ENCODE measurements at regions not wholly inside any gene's neighbourhood (a gene's known extent, or its start where the extent isn't known, plus 50 kb on each side); places are given as distances from the start of the nearest gene placed in this dataset.

DNA sequence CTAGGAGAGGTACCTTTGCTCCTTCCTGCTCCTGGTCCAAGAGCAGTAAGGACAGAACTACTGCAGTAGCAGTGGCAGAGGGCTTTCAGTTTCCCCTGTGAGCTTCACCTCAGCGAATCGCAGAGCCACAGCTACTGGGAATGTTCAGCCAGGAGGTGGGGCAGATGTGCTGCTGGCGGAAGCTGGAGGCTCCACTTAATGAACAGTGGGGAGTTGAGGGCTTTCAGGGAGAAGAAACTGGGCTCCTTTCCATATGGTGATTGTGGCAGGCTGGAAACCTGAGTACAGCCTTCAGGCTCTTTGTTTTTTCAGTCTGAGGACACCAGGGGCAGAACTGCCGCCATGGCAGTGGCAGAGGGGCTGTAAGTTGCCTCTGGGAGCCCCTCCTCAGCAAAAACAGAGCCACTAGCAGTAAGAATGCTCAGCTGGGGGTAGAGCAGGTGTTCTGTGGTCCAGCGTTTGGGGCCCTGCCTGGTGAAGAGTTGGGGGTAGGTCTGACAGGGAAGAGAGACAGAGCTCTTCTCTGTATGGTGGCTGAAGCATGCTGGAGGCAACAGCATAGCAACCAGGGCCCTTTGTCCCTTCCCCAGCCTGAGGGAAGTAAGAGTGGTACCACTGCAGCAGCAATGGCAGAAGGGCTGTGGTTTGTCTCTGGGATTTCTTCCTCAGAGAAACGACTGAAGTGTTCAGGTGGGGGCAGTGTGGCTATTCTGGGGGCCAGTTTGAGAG, 106.0 kb upstream of the GRXCR1 start:
- Histone ChIP-seq H2AK9ac (replicated peaks; ENCODE audit: low read depth, low read length, poor library complexity) (no peak overlapping the region), H3K79me1 (ENCODE audit: low read depth in 1 of 2, low read length in 2 of 2) (no peaks in the 10 kb centered on the region), H2BK20ac (ENCODE audit: low read depth, low read length) (no peak overlapping the region), H4K5ac (ENCODE audit: low read depth, low read length) (no peak overlapping the region), H3K36me3 (ENCODE audit: control insufficient read depth, insufficient read depth, low read length) (no peaks in the 10 kb centered on the region), H3K4me3 (ENCODE audit: insufficient read depth, low read depth, low read length) (no peak overlapping the region), H2BK5ac (ENCODE audit: low read depth, low read length, poor library complexity, severe bottlenecking) (no peak overlapping the region), H2BK15ac (ENCODE audit: low read depth, low read length) (no peak overlapping the region), H3K27ac (ENCODE audit: insufficient read depth, low read length) (no peak overlapping the region), H4K20me1 (ENCODE audit: insufficient read depth, low read length) (no peaks in the 10 kb centered on the region), H3K27me3 (ENCODE audit: control insufficient read depth, insufficient read depth, low read length) (no peaks in the 10 kb centered on the region), H3K4me1 (ENCODE audit: control insufficient read depth, insufficient read depth, low read length) (no peaks in the 10 kb centered on the region), H3K23ac (ENCODE audit: low read depth, low read length) (no peak overlapping the region), H2AFZ (replicated peaks; ENCODE audit: low read length, poor library complexity) (no peak overlapping the region), H3K9me3 (ENCODE audit: control insufficient read depth, insufficient read depth, low read length) (peaks cover 7% of the 10 kb centered on the region; the same call in 1 of the 2 replicates), H2BK120ac (ENCODE audit: low read depth, low read length) (no peak overlapping the region), H3K14ac (replicated peaks; ENCODE audit: low read depth, low read length) (no peak overlapping the region), H2AK5ac (ENCODE audit: low read depth, low read length) (no peak overlapping the region), H4K91ac (ENCODE audit: insufficient read depth, low read depth, low read length) (no peak overlapping the region), H3K9ac (ENCODE audit: low read depth, low read length) (no peak overlapping the region), H3K4me2 (ENCODE audit: low read depth, low read length) (no peak overlapping the region), H3K4ac (ENCODE audit: low read depth, low read length) (no peak overlapping the region), H3K18ac (ENCODE audit: low read depth, low read length) (no peak overlapping the region), H4K8ac (ENCODE audit: low read depth in 2 of 2, low read length in 2 of 2) (no peak overlapping the region), H3K56ac (ENCODE audit: extremely low read depth, insufficient read depth, low read length) (no peak overlapping the region), H3K9me1 (ENCODE audit: insufficient read depth, low read length) (no peaks in the 10 kb centered on the region)
- WGBS, 2 experiments (ENCODE audit: extremely low coverage in 2 of 2, insufficient read length in 1 of 2) = 20% methylated on average over 1 of the region's 6 CpGs; no CpG with 5 or more reads in 1 of the 2 experiments
- ChIA-PET POLR2A (ENCODE audit: unreplicated experiment) (no interaction called here), CTCF (no interaction called here)
- TF ChIP-seq RCOR1 (IDR thresholded peaks at IDR 0.05; ENCODE audit: insufficient replicate concordance, low read length) (no peak), MXI1 (IDR thresholded peaks at IDR 0.05; ENCODE audit: borderline replicate concordance, low read depth, low read length) (no peak), MAZ (IDR thresholded peaks at IDR 0.05; ENCODE audit: borderline replicate concordance, low read depth, low read length) (no peak), ELK1 (IDR thresholded peaks at IDR 0.05; ENCODE audit: borderline replicate concordance, low read depth, low read length) (no peak), BHLHE40 (IDR thresholded peaks at IDR 0.05; ENCODE audit: low read depth, low read length) (no peak), MAFK (IDR thresholded peaks at IDR 0.05; ENCODE audit: low read depth, low read length) (no peak), CEBPB (IDR thresholded peaks at IDR 0.05; ENCODE audit: low read depth, low read length) (no peak), NFE2L2 (IDR thresholded peaks at IDR 0.05; ENCODE audit: low read depth, low read length) (no peak)
- TF ChIP-seq, protein P1, sequence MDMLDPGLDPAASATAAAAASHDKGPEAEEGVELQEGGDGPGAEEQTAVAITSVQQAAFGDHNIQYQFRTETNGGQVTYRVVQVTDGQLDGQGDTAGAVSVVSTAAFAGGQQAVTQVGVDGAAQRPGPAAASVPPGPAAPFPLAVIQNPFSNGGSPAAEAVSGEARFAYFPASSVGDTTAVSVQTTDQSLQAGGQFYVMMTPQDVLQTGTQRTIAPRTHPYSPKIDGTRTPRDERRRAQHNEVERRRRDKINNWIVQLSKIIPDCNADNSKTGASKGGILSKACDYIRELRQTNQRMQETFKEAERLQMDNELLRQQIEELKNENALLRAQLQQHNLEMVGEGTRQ (IDR thresholded peaks at IDR 0.05; ENCODE audit: low read depth, low read length) = no peak
- BruUV-seq (replicated peaks) = no TSS peak
- intact Hi-C loops (cut with micrococcal nuclease) (no loop called here), in situ Hi-C loops (cut with MboI; ENCODE audit: low sequenced_read_pairs) (no loop called here), dilution Hi-C loops (cut with HindIII; ENCODE audit: low sequenced_read_pairs, unreplicated experiment) (no loop called here)
- ATAC-seq (ENCODE audit: low read depth) (no peak), DNase-seq (no peak)

All from IMR-90 (cell line).